ENCODE measurements at regions not wholly inside any gene's neighbourhood (a gene's known extent, or its start where the extent isn't known, plus 50 kb on each side); places are given as distances from the start of the nearest gene placed in this dataset.

DNA sequence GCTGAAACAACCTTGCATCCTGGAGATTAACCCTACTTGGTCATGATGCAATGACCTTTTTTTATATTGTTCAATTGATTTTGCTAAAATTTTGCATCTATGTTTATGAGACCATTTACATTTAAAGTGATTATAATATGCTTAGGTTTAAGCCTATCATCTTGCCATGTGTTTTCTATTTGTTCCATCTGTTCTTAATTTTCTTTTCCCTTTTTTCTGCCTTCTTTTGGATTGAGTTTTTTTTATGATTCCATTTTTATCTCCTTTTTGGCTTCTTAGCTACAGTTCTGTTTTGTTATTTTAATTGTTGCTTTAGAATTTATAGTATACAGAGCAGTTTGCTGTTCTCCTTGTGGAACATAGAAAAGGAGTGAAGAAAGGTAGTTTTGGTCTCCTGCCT, 385.1 kb upstream of the USP24 start:
- TF ChIP-seq, protein P1, sequence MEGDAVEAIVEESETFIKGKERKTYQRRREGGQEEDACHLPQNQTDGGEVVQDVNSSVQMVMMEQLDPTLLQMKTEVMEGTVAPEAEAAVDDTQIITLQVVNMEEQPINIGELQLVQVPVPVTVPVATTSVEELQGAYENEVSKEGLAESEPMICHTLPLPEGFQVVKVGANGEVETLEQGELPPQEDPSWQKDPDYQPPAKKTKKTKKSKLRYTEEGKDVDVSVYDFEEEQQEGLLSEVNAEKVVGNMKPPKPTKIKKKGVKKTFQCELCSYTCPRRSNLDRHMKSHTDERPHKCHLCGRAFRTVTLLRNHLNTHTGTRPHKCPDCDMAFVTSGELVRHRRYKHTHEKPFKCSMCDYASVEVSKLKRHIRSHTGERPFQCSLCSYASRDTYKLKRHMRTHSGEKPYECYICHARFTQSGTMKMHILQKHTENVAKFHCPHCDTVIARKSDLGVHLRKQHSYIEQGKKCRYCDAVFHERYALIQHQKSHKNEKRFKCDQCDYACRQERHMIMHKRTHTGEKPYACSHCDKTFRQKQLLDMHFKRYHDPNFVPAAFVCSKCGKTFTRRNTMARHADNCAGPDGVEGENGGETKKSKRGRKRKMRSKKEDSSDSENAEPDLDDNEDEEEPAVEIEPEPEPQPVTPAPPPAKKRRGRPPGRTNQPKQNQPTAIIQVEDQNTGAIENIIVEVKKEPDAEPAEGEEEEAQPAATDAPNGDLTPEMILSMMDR (IDR thresholded peaks at IDR 0.05) = no peak
- no peak for TF ChIP-seq POLR2A (IDR thresholded peaks at IDR 0.05)
